C4-2B (cell line): ENCODE measurements at regions not wholly inside any gene's neighbourhood (a gene's known extent, or its start where the extent isn't known, plus 50 kb on each side); places are given as distances from the start of the nearest gene placed in this dataset.

ENCODE experiments used
- H3K27ac ChIP-seq: fragments of 450-650 bp; 2 replicates; pipeline ENCODE4 v1.5.1; 2017
- CTCF ChIP-seq: fragments of 450-650 bp; conservative IDR thresholded peaks from 2 replicates; pipeline ENCODE4 v1.5.1; 2017; ENCODE audit warnings: mild to moderate bottlenecking
- ZFX ChIP-seq: fragments of 450-650 bp; IDR thresholded peaks from 2 replicates; pipeline ENCODE4 v1.6.1; 2017

DNA sequence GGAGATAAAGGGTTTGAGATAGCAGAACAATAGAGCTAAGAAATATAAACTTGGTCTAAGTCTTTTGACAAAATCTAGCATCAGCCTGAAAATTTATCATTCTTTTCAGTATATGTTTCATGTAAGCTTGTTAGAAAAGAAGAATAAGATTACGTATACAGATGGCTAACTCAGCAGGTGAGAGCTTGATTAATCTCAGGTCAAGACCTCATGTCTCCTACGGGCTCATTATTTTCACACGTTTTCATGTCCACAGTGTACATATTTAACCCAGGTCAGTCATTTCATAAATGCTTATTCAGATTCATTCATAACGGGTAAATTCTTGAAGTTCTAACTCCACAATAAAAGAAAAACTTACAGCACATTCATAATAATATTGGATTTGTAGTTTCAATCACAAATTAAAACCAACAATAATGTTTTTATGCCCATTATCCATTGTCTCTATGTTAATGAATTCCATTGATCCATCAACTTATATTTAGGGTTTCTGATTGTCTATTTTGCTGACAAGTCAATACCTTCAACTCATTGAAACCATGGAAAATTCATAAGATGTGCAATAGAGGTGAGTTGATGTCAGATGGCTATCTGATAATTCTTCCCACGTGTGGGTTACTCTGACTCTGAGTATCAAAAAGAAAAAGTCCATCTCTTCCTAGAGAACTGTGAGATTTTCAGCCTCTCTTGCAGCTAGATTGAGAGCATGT, 102.6 kb downstream of the CASP12 start:
- TF ChIP-seq ZFX (no peak), CTCF (no peak)

GRCh38 chr11:104792861-104793260, 105.4 kb downstream of the CASP12 start:
- TF ChIP-seq ZFX (no peak), CTCF (no peak)
- no peak overlapping the region for H3K27ac ChIP-seq

More for the DNA sequence above, 102.6 kb downstream of the CASP12 start:
- no peak overlapping the region for H3K27ac ChIP-seq

GRCh38 chr11:104791896-104792295, 106.4 kb downstream of the CASP12 start:
- no peak overlapping the region for H3K27ac ChIP-seq
- TF ChIP-seq ZFX: no peak

GRCh38 chr11:104784684-104785460, 113.4 kb downstream of the CASP12 start:
- H3K27ac ChIP-seq: no peak overlapping the region
- no peak for TF ChIP-seq CTCF
- TF ChIP-seq ZFX: no peak

- TF ChIP-seq CTCF: no peak
- no peak for TF ChIP-seq ZFX
- H3K27ac ChIP-seq: no peak overlapping the region
Observed at GRCh38 chr11:104783241-104783640, 115.0 kb downstream of the CASP12 start.

DNA sequence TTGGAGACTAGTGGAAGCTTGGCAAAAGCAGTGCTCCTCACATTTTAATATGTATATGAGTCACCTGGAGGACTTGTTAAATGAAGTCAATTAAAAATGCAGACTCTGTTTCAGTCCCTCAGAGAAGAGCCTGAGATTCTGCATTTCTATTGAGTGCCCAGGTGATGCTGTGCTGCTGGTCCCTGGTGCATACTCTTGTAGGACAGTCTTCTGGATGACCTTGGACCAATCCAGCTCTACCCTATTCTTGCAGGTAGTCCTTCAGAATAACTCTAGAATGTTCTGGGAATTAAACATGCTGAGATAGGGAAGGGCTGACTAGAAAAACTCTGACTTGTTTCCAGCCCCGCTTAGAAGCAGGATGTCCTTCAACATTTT, 115.9 kb downstream of the CASP12 start:
- TF ChIP-seq CTCF (no peak), ZFX (no peak)
- no peak overlapping the region for H3K27ac ChIP-seq

DNA sequence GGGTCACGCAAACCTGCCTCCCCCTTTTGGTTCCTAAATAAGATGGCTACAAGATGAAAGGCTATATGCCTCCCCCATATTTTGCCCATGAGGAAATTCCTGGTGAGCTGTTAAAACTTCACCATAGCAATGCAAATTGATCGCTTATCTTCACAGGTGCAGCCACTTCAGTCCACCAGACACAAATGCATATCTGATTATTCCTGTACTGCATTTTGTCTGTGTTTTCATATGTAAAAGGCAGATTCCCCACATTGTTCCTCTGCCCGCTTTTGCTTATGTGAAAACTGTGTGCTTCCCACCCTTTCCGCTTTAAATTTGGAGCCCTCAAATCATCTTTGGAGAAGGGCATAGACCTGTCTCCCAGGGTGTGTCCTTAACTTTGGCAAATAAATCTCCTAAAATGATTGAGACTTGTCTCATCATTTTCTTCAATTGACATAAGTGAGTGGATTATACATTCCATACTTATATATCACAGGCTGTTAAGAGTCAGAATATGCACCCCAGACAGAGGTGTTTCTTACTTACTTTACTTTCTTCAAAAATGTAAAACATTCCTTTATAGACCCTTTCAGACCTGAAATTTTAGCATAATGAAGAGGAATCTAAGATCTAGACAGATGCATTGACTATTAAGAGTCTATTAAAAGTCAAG, 116.4 kb downstream of the CASP12 start:
- H3K27ac ChIP-seq: no peak overlapping the region

More for the DNA sequence above, 116.4 kb downstream of the CASP12 start:
- TF ChIP-seq CTCF (no peak), ZFX (no peak)
